Hepatocyte (in vitro differentiated cells): ENCODE measurements at regions not wholly inside any gene's neighbourhood (a gene's known extent, or its start where the extent isn't known, plus 50 kb on each side); places are given as distances from the start of the nearest gene placed in this dataset.

Source experiments
- EZH2 ChIP-seq: fragments of 200-600 bp; sonication (generic); IDR thresholded peaks from 2 replicates; pipeline ENCODE4 v1.6.1; 2016; ENCODE audit warnings: antibody characterized with exemption, mild to moderate bottlenecking, borderline replicate concordance
- EZH2phosphoT487 ChIP-seq: fragments of 200-600 bp; sonication (generic); IDR thresholded peaks from one replicate; pipeline ENCODE4 v1.6.1; 2018; ENCODE audit warnings: antibody characterized with exemption, mild to moderate bottlenecking, low read depth, moderate library complexity; ENCODE audit not compliant: unreplicated experiment, severe bottlenecking
- TF ChIP-seq, protein P1 (sequence below): fragments of 200-600 bp; sonication (generic); IDR thresholded peaks from 2 replicates; pipeline ENCODE4 v1.5.1; 2016; ENCODE audit warnings: antibody characterized with exemption, mild to moderate bottlenecking; ENCODE audit not compliant: poor library complexity

DNA sequence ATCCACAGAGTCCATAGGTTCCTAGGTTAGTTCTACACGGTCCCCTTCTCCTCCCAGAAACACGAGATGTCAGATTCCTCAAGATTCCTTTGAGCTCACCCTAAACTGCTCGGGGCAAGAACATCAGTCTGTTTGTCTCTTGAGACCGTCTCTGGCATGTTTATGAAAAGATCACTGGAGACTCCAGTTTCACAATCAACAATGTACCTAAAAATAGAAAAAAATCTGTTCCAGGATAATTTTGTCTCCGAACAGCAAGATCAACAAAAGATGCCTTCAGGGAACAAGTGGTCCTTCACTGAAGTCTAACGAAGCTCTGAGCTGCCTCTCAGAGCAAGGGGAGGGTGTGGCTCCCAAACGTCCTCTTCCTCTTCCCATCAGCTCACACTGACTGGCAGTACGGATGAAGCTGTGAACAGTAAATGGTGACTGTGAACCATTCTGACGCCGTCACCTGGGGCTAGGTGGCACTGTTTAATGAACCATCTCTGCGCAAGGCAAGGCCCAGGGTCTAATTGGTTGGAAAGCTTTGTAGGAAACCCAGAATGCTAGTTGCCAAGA, 156.2 kb upstream of the LYZL1 start:
- TF ChIP-seq, protein P1, sequence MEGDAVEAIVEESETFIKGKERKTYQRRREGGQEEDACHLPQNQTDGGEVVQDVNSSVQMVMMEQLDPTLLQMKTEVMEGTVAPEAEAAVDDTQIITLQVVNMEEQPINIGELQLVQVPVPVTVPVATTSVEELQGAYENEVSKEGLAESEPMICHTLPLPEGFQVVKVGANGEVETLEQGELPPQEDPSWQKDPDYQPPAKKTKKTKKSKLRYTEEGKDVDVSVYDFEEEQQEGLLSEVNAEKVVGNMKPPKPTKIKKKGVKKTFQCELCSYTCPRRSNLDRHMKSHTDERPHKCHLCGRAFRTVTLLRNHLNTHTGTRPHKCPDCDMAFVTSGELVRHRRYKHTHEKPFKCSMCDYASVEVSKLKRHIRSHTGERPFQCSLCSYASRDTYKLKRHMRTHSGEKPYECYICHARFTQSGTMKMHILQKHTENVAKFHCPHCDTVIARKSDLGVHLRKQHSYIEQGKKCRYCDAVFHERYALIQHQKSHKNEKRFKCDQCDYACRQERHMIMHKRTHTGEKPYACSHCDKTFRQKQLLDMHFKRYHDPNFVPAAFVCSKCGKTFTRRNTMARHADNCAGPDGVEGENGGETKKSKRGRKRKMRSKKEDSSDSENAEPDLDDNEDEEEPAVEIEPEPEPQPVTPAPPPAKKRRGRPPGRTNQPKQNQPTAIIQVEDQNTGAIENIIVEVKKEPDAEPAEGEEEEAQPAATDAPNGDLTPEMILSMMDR, result no peak
- TF ChIP-seq EZH2, result no peak
- TF ChIP-seq EZH2phosphoT487, result no peak
